ENCODE measurements at regions not wholly inside any gene's neighbourhood (a gene's known extent, or its start where the extent isn't known, plus 50 kb on each side); places are given as distances from the start of the nearest gene placed in this dataset.

DNA sequence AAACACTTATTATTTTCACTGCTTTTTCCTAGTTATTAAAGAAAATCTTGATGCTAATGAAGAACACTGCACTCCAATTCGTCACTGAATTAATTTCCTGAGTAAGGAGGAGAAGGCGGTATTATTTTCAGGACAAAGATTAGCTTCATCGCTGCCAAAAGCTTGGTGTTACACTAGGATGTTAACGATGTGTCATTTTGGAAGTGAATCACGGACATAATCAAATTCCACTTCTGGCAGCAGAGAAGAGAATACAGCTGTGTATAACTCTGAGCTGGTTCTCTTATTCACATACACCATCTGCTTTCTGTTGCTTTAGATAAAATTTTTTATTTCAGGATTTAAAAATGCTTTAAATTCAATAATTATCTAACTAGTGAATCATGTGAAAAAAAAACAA, 74.1 kb downstream of the SCG2 start:
- Histone ChIP-seq H2BK5ac (ENCODE audit: low read depth, low read length, poor library complexity, severe bottlenecking) (no peak overlapping the region), H4K20me1 (ENCODE audit: insufficient read depth, low read length) (no peaks in the 10 kb centered on the region), H4K91ac (ENCODE audit: insufficient read depth, low read depth, low read length) (no peak overlapping the region), H3K27ac (ENCODE audit: insufficient read depth, low read length) (no peak overlapping the region), H3K4me3 (ENCODE audit: insufficient read depth, low read depth, low read length) (no peak overlapping the region), H3K14ac (replicated peaks; ENCODE audit: low read depth, low read length) (no peak overlapping the region), H3K4me1 (ENCODE audit: control insufficient read depth, insufficient read depth, low read length) (no peaks in the 10 kb centered on the region), H2BK15ac (ENCODE audit: low read depth, low read length) (no peak overlapping the region), H3K18ac (ENCODE audit: low read depth, low read length) (no peak overlapping the region), H3K36me3 (ENCODE audit: control insufficient read depth, insufficient read depth, low read length) (no peaks in the 10 kb centered on the region), H3K9me1 (ENCODE audit: insufficient read depth, low read length) (no peaks in the 10 kb centered on the region), H4K5ac (ENCODE audit: low read depth, low read length) (no peak overlapping the region), H3K56ac (ENCODE audit: extremely low read depth, insufficient read depth, low read length) (no peak overlapping the region), H3K27me3 (ENCODE audit: control insufficient read depth, insufficient read depth, low read length) (peaks cover 4% of the 10 kb centered on the region), H3K23ac (ENCODE audit: low read depth, low read length) (no peak overlapping the region), H3K79me1 (ENCODE audit: low read depth in 1 of 2, low read length in 2 of 2) (no peaks in the 10 kb centered on the region), H3K4ac (ENCODE audit: low read depth, low read length) (no peak overlapping the region), H2AK5ac (ENCODE audit: low read depth, low read length) (no peak overlapping the region), H3K9me3 (ENCODE audit: control insufficient read depth, insufficient read depth, low read length) (no peaks in the 10 kb centered on the region), H3K9ac (ENCODE audit: low read depth, low read length) (no peak overlapping the region), H2BK120ac (ENCODE audit: low read depth, low read length) (no peak overlapping the region), H2BK20ac (ENCODE audit: low read depth, low read length) (no peak overlapping the region), H4K8ac (ENCODE audit: low read depth in 2 of 2, low read length in 2 of 2) (no peak overlapping the region), H3K4me2 (ENCODE audit: low read depth, low read length) (no peak overlapping the region), H2AFZ (replicated peaks; ENCODE audit: low read length, poor library complexity) (no peak overlapping the region), H2AK9ac (replicated peaks; ENCODE audit: low read depth, low read length, poor library complexity) (no peak overlapping the region)
- POLR2A ChIA-PET (ENCODE audit: unreplicated experiment): no interaction called here
- no CpG with 5 or more reads among the region's 5 CpGs for WGBS, 2 experiments (ENCODE audit: extremely low coverage in 2 of 2, insufficient read length in 1 of 2)
- ATAC-seq (ENCODE audit: low read depth) (peak; percentile 75), DNase-seq (peak; percentile 78)
- intact Hi-C loops (cut with micrococcal nuclease) (no loop called here), dilution Hi-C loops (cut with HindIII; ENCODE audit: low sequenced_read_pairs, unreplicated experiment) (no loop called here), in situ Hi-C loops (cut with MboI; ENCODE audit: low sequenced_read_pairs) (no loop called here)
- no peak for TF ChIP-seq FOS (IDR thresholded peaks at IDR 0.05; ENCODE audit: low read depth, low read length)
- TF ChIP-seq MAFK (IDR thresholded peaks at IDR 0.05; ENCODE audit: low read depth, low read length): no peak
- TF ChIP-seq RFX5 (IDR thresholded peaks at IDR 0.05; ENCODE audit: low read depth, low read length): no peak
- no peak for TF ChIP-seq CHD1 (IDR thresholded peaks at IDR 0.05; ENCODE audit: low read depth, low read length)
- TF ChIP-seq ELK1 (IDR thresholded peaks at IDR 0.05; ENCODE audit: borderline replicate concordance, low read depth, low read length): no peak
- TF ChIP-seq MXI1 (IDR thresholded peaks at IDR 0.05; ENCODE audit: borderline replicate concordance, low read depth, low read length): no peak
- no peak for TF ChIP-seq RCOR1 (IDR thresholded peaks at IDR 0.05; ENCODE audit: insufficient replicate concordance, low read length)
- no peak for TF ChIP-seq BHLHE40 (IDR thresholded peaks at IDR 0.05; ENCODE audit: low read depth, low read length)
- no peak for TF ChIP-seq RAD21 (IDR thresholded peaks at IDR 0.05; ENCODE audit: low read length)
- no peak for TF ChIP-seq SMC3 (IDR thresholded peaks at IDR 0.05; ENCODE audit: low read depth, low read length)
- TF ChIP-seq MAZ (IDR thresholded peaks at IDR 0.05; ENCODE audit: borderline replicate concordance, low read depth, low read length): no peak
- TF ChIP-seq, protein P1, sequence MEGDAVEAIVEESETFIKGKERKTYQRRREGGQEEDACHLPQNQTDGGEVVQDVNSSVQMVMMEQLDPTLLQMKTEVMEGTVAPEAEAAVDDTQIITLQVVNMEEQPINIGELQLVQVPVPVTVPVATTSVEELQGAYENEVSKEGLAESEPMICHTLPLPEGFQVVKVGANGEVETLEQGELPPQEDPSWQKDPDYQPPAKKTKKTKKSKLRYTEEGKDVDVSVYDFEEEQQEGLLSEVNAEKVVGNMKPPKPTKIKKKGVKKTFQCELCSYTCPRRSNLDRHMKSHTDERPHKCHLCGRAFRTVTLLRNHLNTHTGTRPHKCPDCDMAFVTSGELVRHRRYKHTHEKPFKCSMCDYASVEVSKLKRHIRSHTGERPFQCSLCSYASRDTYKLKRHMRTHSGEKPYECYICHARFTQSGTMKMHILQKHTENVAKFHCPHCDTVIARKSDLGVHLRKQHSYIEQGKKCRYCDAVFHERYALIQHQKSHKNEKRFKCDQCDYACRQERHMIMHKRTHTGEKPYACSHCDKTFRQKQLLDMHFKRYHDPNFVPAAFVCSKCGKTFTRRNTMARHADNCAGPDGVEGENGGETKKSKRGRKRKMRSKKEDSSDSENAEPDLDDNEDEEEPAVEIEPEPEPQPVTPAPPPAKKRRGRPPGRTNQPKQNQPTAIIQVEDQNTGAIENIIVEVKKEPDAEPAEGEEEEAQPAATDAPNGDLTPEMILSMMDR (conservative IDR thresholded peaks at IDR 0.05; ENCODE audit: low read depth, low read length): no peak
- no peak for TF ChIP-seq NFE2L2 (IDR thresholded peaks at IDR 0.05; ENCODE audit: low read depth, low read length)
- no peak for TF ChIP-seq USF2 (IDR thresholded peaks at IDR 0.05; ENCODE audit: low read depth, low read length)
- TF ChIP-seq POLR2A (IDR thresholded peaks at IDR 0.05; ENCODE audit: low read depth, low read length): no peak
- TF ChIP-seq CEBPB (IDR thresholded peaks at IDR 0.05; ENCODE audit: low read depth, low read length): no peak
- BruUV-seq (replicated peaks): no TSS peak
- CTCF ChIA-PET: no interaction called here

All from IMR-90 (cell line).